ENCODE measurements at regions not wholly inside any gene's neighbourhood (a gene's known extent, or its start where the extent isn't known, plus 50 kb on each side); places are given as distances from the start of the nearest gene placed in this dataset.

DNA sequence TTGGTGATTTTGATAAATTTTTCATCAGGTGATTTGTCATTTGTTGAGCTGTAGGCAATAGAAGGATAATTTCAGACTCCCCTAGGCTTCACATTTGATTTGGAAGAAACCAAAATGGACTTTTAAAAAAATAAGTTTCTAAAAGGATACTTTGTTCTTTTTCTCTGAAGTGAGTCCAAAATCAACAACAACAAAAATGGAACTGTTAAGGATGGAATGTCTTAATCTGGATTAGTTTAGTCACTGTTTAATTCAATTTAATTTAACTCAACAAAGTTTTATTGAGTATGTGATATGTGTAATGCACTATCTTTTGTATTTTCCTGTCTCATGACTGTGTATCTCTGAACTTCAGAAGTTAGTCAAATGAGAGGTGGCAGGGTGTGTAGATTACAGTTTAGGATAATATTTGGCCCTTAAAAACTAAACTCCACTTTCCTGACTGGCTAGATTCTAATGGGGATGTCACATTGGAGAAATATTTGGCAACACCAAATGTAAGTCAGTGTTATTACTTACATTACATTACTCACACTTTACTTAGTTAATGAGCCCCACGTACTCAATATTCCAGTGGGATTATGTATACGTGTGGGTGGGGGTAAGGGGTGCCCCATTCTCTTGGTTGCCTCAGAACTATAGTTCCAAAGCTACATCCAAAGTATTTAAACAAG lies 209.7 kb downstream of the BCAT1 start:
- TF ChIP-seq, protein P1, sequence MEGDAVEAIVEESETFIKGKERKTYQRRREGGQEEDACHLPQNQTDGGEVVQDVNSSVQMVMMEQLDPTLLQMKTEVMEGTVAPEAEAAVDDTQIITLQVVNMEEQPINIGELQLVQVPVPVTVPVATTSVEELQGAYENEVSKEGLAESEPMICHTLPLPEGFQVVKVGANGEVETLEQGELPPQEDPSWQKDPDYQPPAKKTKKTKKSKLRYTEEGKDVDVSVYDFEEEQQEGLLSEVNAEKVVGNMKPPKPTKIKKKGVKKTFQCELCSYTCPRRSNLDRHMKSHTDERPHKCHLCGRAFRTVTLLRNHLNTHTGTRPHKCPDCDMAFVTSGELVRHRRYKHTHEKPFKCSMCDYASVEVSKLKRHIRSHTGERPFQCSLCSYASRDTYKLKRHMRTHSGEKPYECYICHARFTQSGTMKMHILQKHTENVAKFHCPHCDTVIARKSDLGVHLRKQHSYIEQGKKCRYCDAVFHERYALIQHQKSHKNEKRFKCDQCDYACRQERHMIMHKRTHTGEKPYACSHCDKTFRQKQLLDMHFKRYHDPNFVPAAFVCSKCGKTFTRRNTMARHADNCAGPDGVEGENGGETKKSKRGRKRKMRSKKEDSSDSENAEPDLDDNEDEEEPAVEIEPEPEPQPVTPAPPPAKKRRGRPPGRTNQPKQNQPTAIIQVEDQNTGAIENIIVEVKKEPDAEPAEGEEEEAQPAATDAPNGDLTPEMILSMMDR (IDR thresholded peaks at IDR 0.05): no peak
- no peak for TF ChIP-seq REST (IDR thresholded peaks at IDR 0.05; ENCODE audit: insufficient read depth in 1 of 2, low read depth in 2 of 2, low read length in 1 of 2)

Measured in Panc1 (cell line).